PC-9 (cell line): ENCODE measurements at regions not wholly inside any gene's neighbourhood (a gene's known extent, or its start where the extent isn't known, plus 50 kb on each side); places are given as distances from the start of the nearest gene placed in this dataset.

Experiments used
- BruUV-seq: library from RNA; stranded (reverse); fragments of 400-500 nt; replicated peaks from 2 replicates; lab custom pipeline; 2021; lab: Mats Ljungman, UMichigan
- CTCF ChIA-PET: fragments of 300-600 bp; sonication (Branson Sonifier 250); formaldehyde crosslinking; loops from one replicate; lab custom pipeline; 2022; ENCODE audit warnings: antibody characterized with exemption; lab: Charles Lee
- POLR2A ChIA-PET: fragments of 300-600 bp; sonication (Branson Sonifier 250); formaldehyde crosslinking; loops from one replicate; lab custom pipeline; 2022; ENCODE audit warnings: antibody characterized with exemption; ENCODE audit not compliant: unreplicated experiment; lab: Charles Lee
- DNase-seq, 2 experiments: peaks; one replicate each; pipeline versions ENCODE4 v3.0.0 to v3.0.0-alpha.2; 2015 to 2022; ENCODE audit warnings: mixed read lengths in 1 of 2
- H2AFZ ChIP-seq: fragments of 200-600 bp; sonication (generic); 2 replicates; pipeline ENCODE4 v1.8.1; 2017; ENCODE audit warnings: antibody characterized with exemption
- H3F3A ChIP-seq: fragments of 200-600 bp; sonication (generic); 2 replicates; pipeline ENCODE4 v1.8.1; 2017; ENCODE audit warnings: antibody characterized with exemption, mild to moderate bottlenecking, low read depth; ENCODE audit not compliant: insufficient read depth
- H3K27ac ChIP-seq: fragments of 200-600 bp; sonication (generic); 2 replicates; pipeline ENCODE4 v1.6.1; 2016; ENCODE audit warnings: mixed run types
- H3K27me3 ChIP-seq: fragments of 200-600 bp; sonication (generic); 2 replicates; pipeline ENCODE4 v1.6.1; 2016; ENCODE audit warnings: low read depth, mixed run types; ENCODE audit not compliant: insufficient read depth
- H3K36me3 ChIP-seq: fragments of 200-600 bp; sonication (generic); 2 replicates; pipeline ENCODE4 v1.6.1; 2016; ENCODE audit warnings: low read depth, mixed run types
- H3K4me1 ChIP-seq: fragments of 200-600 bp; sonication (generic); replicated peaks from 2 replicates; pipeline ENCODE4 v1.6.1; 2016; ENCODE audit warnings: mixed run types; ENCODE audit not compliant: insufficient read depth
- H3K4me2 ChIP-seq: fragments of 200-600 bp; sonication (generic); 2 replicates; pipeline ENCODE4 v1.6.1; 2017; ENCODE audit warnings: mixed run types
- H3K4me3 ChIP-seq: fragments of 200-600 bp; sonication (generic); 2 replicates; pipeline ENCODE4 v1.6.1; 2016; ENCODE audit warnings: mixed run types
- H3K79me2 ChIP-seq: fragments of 200-600 bp; sonication (generic); 2 replicates; pipeline ENCODE4 v1.6.1; 2017; ENCODE audit warnings: low read depth, mixed run types
- H3K9me2 ChIP-seq: fragments of 200-600 bp; sonication (generic); 2 replicates; pipeline ENCODE4 v1.8.1; 2017; ENCODE audit warnings: mild to moderate bottlenecking; ENCODE audit not compliant: insufficient read depth
- H3K9me3 ChIP-seq: fragments of 200-600 bp; sonication (generic); 2 replicates; pipeline ENCODE4 v1.8.1; 2016; ENCODE audit warnings: low read depth; ENCODE audit not compliant: insufficient read depth
- H4K20me1 ChIP-seq: fragments of 200-600 bp; sonication (generic); 2 replicates; pipeline ENCODE4 v1.8.1; 2017; ENCODE audit not compliant: insufficient read depth
- EZH2 ChIP-seq: fragments of 200-600 bp; sonication (generic); IDR thresholded peaks from 2 replicates; pipeline ENCODE4 v1.8.0; 2017; ENCODE audit warnings: antibody characterized with exemption, low read depth
- intact Hi-C: fragments of 100-400 bp; cut with micrococcal nuclease; formaldehyde crosslinking; loops from one replicate; pipeline ENCODE4 v1.10.0; 2022; ENCODE audit not compliant: unreplicated experiment
- TF ChIP-seq, protein P1 (sequence below): fragments of 200-600 bp; sonication (generic); conservative IDR thresholded peaks from 2 replicates; pipeline ENCODE4 v1.6.1; 2017; ENCODE audit warnings: mixed run types, antibody characterized with exemption, mild to moderate bottlenecking, moderate library complexity

DNA sequence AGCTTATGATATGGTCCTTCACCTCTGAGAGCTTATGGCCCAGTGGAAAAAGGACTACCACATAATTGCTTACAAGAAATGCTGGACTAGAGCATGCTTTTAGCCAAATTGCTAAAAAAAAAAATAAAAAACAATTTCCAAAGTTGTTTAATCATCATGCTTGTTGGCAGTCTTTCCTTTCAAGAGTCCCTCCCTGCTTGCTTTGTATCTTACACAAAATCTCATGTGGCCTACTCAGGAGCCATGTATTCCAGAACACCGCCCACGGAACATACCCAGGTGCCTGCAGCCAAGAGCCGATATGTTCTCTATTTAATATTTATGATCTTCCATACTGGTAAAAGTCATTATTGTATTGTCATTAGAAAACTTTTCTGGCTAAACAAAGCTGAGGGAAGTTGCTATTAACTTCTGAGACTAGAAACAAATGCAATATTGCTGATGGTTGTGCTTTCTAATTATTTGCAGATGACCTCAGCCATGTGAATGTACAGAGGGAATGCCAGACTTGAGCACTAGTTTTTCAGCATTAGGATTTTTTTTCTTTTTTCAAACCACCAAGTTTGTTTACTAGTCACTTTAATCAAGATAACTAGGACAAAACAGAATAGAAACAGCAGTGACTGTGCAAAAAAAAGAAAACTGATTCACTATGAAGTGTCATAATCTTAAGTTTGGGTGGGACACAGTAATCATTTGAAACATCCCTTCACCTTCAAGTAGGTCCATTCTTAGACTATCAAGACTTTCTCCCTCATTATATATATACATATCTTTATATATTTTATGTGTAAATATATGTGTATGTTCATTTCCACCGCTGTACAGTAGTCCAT, 129.3 kb upstream of the GORAB start:
- TF ChIP-seq EZH2, result no peak
- TF ChIP-seq, protein P1, sequence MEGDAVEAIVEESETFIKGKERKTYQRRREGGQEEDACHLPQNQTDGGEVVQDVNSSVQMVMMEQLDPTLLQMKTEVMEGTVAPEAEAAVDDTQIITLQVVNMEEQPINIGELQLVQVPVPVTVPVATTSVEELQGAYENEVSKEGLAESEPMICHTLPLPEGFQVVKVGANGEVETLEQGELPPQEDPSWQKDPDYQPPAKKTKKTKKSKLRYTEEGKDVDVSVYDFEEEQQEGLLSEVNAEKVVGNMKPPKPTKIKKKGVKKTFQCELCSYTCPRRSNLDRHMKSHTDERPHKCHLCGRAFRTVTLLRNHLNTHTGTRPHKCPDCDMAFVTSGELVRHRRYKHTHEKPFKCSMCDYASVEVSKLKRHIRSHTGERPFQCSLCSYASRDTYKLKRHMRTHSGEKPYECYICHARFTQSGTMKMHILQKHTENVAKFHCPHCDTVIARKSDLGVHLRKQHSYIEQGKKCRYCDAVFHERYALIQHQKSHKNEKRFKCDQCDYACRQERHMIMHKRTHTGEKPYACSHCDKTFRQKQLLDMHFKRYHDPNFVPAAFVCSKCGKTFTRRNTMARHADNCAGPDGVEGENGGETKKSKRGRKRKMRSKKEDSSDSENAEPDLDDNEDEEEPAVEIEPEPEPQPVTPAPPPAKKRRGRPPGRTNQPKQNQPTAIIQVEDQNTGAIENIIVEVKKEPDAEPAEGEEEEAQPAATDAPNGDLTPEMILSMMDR, result no peak
- no peak overlapping the region for H3K4me3 ChIP-seq
- H3K4me2 ChIP-seq, result no peak overlapping the region
- intact Hi-C loops, result no loop called here
- no peaks in the 10 kb centered on the region for H3K9me2 ChIP-seq
- no TSS peak for BruUV-seq
- no peaks in the 10 kb centered on the region for H3K27me3 ChIP-seq
- ChIA-PET POLR2A (interaction anchor here (0.6 kb wide), 1 partner anchor 160 kb away, joined by 5 read pairs; no protein-coding TSS in a partner anchor), CTCF (no interaction called here)
- no peaks in the 10 kb centered on the region for H4K20me1 ChIP-seq
- H3K9me3 ChIP-seq, result no peaks in the 10 kb centered on the region
- DNase-seq, result no peak
- no peaks in the 10 kb centered on the region for H3K36me3 ChIP-seq
- H3K79me2 ChIP-seq, result no peaks in the 10 kb centered on the region
- no peak overlapping the region for H2AFZ ChIP-seq
- H3K4me1 ChIP-seq, result no peaks in the 10 kb centered on the region
- H3F3A ChIP-seq, result no peaks in the 10 kb centered on the region
- H3K27ac ChIP-seq, result no peak overlapping the region

DNA sequence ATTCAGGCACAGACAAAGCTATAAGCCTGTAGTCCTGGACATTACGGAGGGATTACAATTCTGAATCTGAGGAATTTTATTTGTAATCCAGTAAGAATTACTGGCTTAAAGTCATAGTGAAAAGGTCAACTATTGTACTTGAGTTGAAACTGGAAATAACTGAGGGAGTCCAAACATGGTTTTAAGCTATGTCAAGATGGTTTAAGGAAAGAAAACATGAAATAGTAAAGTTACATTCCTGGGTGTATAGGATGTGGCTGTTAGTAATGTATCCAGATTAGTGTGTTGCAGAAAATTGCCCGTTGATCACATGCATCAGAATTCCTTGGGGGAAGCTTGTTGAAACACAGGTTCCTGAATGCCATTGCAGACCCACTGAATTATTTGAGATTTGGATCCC, 124.8 kb upstream of the GORAB start:
- Histone ChIP-seq H3K27me3 (no peaks in the 10 kb centered on the region), H3K79me2 (no peaks in the 10 kb centered on the region), H2AFZ (no peak overlapping the region), H3K27ac (no peak overlapping the region), H3K4me1 (no peaks in the 10 kb centered on the region), H3K9me2 (no peaks in the 10 kb centered on the region), H3F3A (no peaks in the 10 kb centered on the region), H3K9me3 (no peaks in the 10 kb centered on the region), H3K4me3 (no peak overlapping the region), H4K20me1 (no peaks in the 10 kb centered on the region), H3K36me3 (no peaks in the 10 kb centered on the region), H3K4me2 (no peak overlapping the region)
- intact Hi-C loops, result no loop called here
- ChIA-PET CTCF (no interaction called here), POLR2A (no interaction called here)
- no TSS peak for BruUV-seq
- DNase-seq, result no peak
- TF ChIP-seq EZH2, result no peak
- TF ChIP-seq, protein P1, result no peak

DNA sequence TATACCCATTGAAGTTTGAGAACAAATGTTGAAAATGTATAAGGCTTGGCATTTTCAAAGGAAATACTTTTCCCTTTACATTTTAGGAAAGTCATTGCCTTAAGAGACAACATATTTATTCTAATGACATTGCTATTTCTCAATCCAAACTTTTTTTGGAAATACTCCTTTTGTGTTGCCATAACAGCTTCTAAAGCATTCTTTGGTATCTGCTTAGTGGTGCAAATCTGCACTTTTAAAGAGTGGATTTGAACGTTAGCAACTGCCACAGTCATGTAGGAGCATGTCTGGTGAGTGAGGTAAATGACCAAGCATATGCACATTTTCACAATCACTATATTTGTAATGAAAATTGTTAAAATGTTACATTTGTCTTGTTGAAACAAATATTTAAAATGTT, 124.4 kb upstream of the GORAB start:
- Histone ChIP-seq H4K20me1 (no peaks in the 10 kb centered on the region), H3K4me3 (no peak overlapping the region), H3K4me2 (no peak overlapping the region), H2AFZ (no peak overlapping the region), H3F3A (no peaks in the 10 kb centered on the region), H3K79me2 (no peaks in the 10 kb centered on the region), H3K4me1 (no peaks in the 10 kb centered on the region), H3K27ac (no peak overlapping the region), H3K27me3 (no peaks in the 10 kb centered on the region), H3K9me3 (no peaks in the 10 kb centered on the region), H3K9me2 (no peaks in the 10 kb centered on the region), H3K36me3 (no peaks in the 10 kb centered on the region)
- TF ChIP-seq, protein P1, result no peak
- no peak for TF ChIP-seq EZH2
- no TSS peak for BruUV-seq
- intact Hi-C loops, result no loop called here
- DNase-seq, result no peak
- ChIA-PET CTCF (no interaction called here), POLR2A (no interaction called here)
